HepG2 (cell line): ENCODE measurements at regions not wholly inside any gene's neighbourhood (a gene's known extent, or its start where the extent isn't known, plus 50 kb on each side); places are given as distances from the start of the nearest gene placed in this dataset.
A peak's percentile ranks its signal among the peaks of the same experiment; 100 is the strongest.

Experiments
- AHDC1 ChIP-seq: sonication (generic); formaldehyde crosslinking; IDR thresholded peaks from 2 replicates; pipeline ENCODE4 v1.5.1; 2020; ENCODE audit warnings: mild to moderate bottlenecking, missing genetic modification reagents, borderline replicate concordance
- AKAP8 ChIP-seq: sonication (generic); formaldehyde crosslinking; IDR thresholded peaks from 2 replicates; pipeline ENCODE4 v1.5.1; 2020; ENCODE audit warnings: mild to moderate bottlenecking, missing genetic modification reagents
- CREBL2 ChIP-seq: sonication (generic); formaldehyde crosslinking; IDR thresholded peaks from 2 replicates; pipeline ENCODE4 v1.8.1; 2023; ENCODE audit warnings: missing genetic modification reagents, mild to moderate bottlenecking, borderline replicate concordance
- CREM ChIP-seq, 2 experiments: sonication (generic) in 1 of 2; formaldehyde crosslinking in 1 of 2; IDR thresholded peaks; 2 replicates each; pipeline versions ENCODE4 v1.4.0 to v1.6.1; 2016 to 2020; ENCODE audit warnings: antibody characterized with exemption in 1 of 2, mild to moderate bottlenecking in 1 of 2, missing genetic modification reagents in 1 of 2
- EP300 ChIP-seq, 3 experiments: sonication (generic) in 1 of 3; formaldehyde crosslinking in 1 of 3; IDR thresholded peaks; 2 replicates each; pipeline versions ENCODE4 v1.5.1 to v1.6.1; 2011 to 2020; ENCODE audit warnings: low read depth in 2 of 3, low read length in 2 of 3, borderline replicate concordance in 1 of 3, improper control_type of control experiment in 1 of 3, mild to moderate bottlenecking in 1 of 3, missing genetic modification reagents in 1 of 3, moderate library complexity in 1 of 3
- HINFP ChIP-seq: sonication (generic); formaldehyde crosslinking; IDR thresholded peaks from 2 replicates; pipeline ENCODE4 v1.4.0; 2020; ENCODE audit warnings: low read depth, mild to moderate bottlenecking, missing genetic modification reagents
- MXD3 ChIP-seq: IDR thresholded peaks from 2 replicates; pipeline ENCODE4 v1.6.1; 2016; ENCODE audit warnings: mild to moderate bottlenecking, missing biosample characterization, missing genetic modification reagents
- NFIC ChIP-seq: IDR thresholded peaks from 2 replicates; pipeline ENCODE4 v1.6.1; 2012; ENCODE audit warnings: mild to moderate bottlenecking, low read length, inconsistent platforms
- RFXANK ChIP-seq: IDR thresholded peaks from 2 replicates; pipeline ENCODE4 v1.6.1; 2016
- THAP7 ChIP-seq: sonication (generic); formaldehyde crosslinking; IDR thresholded peaks from 2 replicates; pipeline ENCODE4 v1.8.1; 2023; ENCODE audit warnings: mild to moderate bottlenecking, missing genetic modification reagents
- THAP9 ChIP-seq: sonication (generic); formaldehyde crosslinking; IDR thresholded peaks from 2 replicates; pipeline ENCODE4; 2020; ENCODE audit warnings: missing genetic modification reagents, mild to moderate bottlenecking, borderline replicate concordance
- YY1 ChIP-seq: IDR thresholded peaks from 2 replicates; pipeline ENCODE4 v1.6.1; 2011; ENCODE audit warnings: low read length, low read depth, moderate library complexity, mild to moderate bottlenecking; ENCODE audit not compliant: insufficient read depth, insufficient replicate concordance
- ZBTB7A ChIP-seq: sonication (generic); formaldehyde crosslinking; IDR thresholded peaks from 2 replicates; pipeline ENCODE4 v1.8.0; 2022; ENCODE audit warnings: mild to moderate bottlenecking, missing genetic modification reagents
- ZNF512 ChIP-seq: sonication (generic); formaldehyde crosslinking; IDR thresholded peaks from 2 replicates; pipeline ENCODE4 v1.4.0; 2020; ENCODE audit warnings: mild to moderate bottlenecking, missing genetic modification reagents
- ZNF660 ChIP-seq: sonication (generic); formaldehyde crosslinking; IDR thresholded peaks from 2 replicates; pipeline ENCODE4 v1.5.1; 2020; ENCODE audit warnings: mild to moderate bottlenecking, low read depth, missing genetic modification reagents, borderline replicate concordance

GRCh38 chr12:88958153-88958552 lies 377.9 kb upstream of the KITLG start (continued):
- TF ChIP-seq HINFP (CRISPR knock-in tag) (no peak), CREBL2 (CRISPR knock-in tag) (no peak), MXD3 (CRISPR knock-in tag) (no peak), AKAP8 (CRISPR knock-in tag) (no peak), ZBTB7A (CRISPR knock-in tag) (no peak), THAP9 (no peak), RFXANK (CRISPR knock-in tag) (no peak), CREM (IDR thresholded peaks at IDR 0.05) (no peak), CREM (CRISPR knock-in tag; IDR thresholded peaks at IDR 0.05) (no peak), ZNF660 (no peak), NFIC (no peak), THAP7 (CRISPR knock-in tag) (no peak), AHDC1 (CRISPR knock-in tag) (no peak), EP300 (IDR thresholded peaks at IDR 0.05; ENCODE audit: low read depth in 2 of 2, low read length in 2 of 2) (peak in 1 of 2 experiments; percentile 49; a peak in 1 of 4 replicates), EP300 (CRISPR knock-in tag; IDR thresholded peaks at IDR 0.05; ENCODE audit: borderline replicate concordance) (no peak), YY1 (no peak), ZNF512 (CRISPR knock-in tag) (no peak)
